ENCODE measurements at regions not wholly inside any gene's neighbourhood (a gene's known extent, or its start where the extent isn't known, plus 50 kb on each side); places are given as distances from the start of the nearest gene placed in this dataset.

DNA sequence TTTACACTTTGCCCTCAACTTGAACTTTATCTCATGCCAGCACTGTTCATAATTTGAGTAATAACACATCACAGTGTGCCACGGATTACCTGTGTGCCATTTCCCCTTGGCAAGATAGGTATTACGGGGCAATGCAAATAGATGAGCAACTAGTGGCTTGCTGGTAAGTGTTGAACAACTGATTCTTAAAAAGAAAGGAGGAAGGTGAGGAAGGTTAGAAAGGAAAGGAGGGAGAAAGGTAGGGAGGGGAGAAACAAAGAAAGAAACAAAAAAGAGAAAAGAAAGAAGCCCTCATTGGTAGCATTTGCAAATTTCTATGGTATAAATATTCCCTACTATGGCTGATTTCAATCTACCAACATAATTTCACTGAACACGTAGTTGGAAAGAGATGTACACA lies 118.2 kb upstream of the OLIG2 start:
- TF ChIP-seq, protein P1, sequence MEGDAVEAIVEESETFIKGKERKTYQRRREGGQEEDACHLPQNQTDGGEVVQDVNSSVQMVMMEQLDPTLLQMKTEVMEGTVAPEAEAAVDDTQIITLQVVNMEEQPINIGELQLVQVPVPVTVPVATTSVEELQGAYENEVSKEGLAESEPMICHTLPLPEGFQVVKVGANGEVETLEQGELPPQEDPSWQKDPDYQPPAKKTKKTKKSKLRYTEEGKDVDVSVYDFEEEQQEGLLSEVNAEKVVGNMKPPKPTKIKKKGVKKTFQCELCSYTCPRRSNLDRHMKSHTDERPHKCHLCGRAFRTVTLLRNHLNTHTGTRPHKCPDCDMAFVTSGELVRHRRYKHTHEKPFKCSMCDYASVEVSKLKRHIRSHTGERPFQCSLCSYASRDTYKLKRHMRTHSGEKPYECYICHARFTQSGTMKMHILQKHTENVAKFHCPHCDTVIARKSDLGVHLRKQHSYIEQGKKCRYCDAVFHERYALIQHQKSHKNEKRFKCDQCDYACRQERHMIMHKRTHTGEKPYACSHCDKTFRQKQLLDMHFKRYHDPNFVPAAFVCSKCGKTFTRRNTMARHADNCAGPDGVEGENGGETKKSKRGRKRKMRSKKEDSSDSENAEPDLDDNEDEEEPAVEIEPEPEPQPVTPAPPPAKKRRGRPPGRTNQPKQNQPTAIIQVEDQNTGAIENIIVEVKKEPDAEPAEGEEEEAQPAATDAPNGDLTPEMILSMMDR (conservative IDR thresholded peaks at IDR 0.05; ENCODE audit: low read length), result no peak
- TF ChIP-seq EZH2phosphoT487 (IDR thresholded peaks at IDR 0.05; ENCODE audit: borderline replicate concordance, low read depth, low read length), result no peak
